ENCODE measurements at regions not wholly inside any gene's neighbourhood (a gene's known extent, or its start where the extent isn't known, plus 50 kb on each side); places are given as distances from the start of the nearest gene placed in this dataset.
"Not testable (repeated sequence)": the region's sequence is repeated elsewhere in the genome, so short reads cannot be mapped to it uniquely, and the experiment has no call there.

DNA sequence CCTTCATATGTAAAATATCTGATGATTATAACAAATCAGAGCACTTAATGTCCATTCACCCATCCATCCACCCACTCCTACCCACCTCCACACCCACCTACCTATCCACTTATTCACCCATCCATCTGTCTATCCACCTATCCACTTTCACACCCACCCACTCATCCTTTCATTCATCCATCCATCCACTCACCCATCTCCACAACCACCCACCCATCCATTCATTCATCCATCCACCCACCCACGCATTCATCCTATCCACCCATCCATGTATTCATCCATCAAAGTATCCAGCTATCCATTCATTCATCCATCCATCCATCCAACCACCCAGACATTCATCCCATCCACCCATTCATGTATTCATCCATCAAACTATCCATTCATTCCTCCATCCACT lies 466.1 kb downstream of the AJAP1 start:
- Mint-ChIP-seq H3K9me3 (no peaks in the 10 kb centered on the region), H3K4me1 (peaks cover 3% of the 10 kb centered on the region), H3K4me3 (no peak overlapping the region), H3K36me3 (no peaks in the 10 kb centered on the region), H3K27me3 (ENCODE audit: insufficient read depth, low read depth) (peaks cover 4% of the 10 kb centered on the region), H3K27ac (no peak overlapping the region)
- H3K27ac ChIP-seq: no peak overlapping the region
- H2AFZ ChIP-seq (replicated peaks): no peak overlapping the region
- H3K27me3 ChIP-seq: no peaks in the 10 kb centered on the region
- no peaks in the 10 kb centered on the region for H3K36me3 ChIP-seq
- H3K9me3 ChIP-seq (ENCODE audit: low read depth): no peaks in the 10 kb centered on the region
- DNase-seq (ENCODE audit: low spot score): no peak
- no peaks in the 10 kb centered on the region for H3K79me2 ChIP-seq (ENCODE audit: low read depth)
- TF ChIP-seq EZH2phosphoT487 (IDR thresholded peaks at IDR 0.05): no peak
- TF ChIP-seq, protein P1, sequence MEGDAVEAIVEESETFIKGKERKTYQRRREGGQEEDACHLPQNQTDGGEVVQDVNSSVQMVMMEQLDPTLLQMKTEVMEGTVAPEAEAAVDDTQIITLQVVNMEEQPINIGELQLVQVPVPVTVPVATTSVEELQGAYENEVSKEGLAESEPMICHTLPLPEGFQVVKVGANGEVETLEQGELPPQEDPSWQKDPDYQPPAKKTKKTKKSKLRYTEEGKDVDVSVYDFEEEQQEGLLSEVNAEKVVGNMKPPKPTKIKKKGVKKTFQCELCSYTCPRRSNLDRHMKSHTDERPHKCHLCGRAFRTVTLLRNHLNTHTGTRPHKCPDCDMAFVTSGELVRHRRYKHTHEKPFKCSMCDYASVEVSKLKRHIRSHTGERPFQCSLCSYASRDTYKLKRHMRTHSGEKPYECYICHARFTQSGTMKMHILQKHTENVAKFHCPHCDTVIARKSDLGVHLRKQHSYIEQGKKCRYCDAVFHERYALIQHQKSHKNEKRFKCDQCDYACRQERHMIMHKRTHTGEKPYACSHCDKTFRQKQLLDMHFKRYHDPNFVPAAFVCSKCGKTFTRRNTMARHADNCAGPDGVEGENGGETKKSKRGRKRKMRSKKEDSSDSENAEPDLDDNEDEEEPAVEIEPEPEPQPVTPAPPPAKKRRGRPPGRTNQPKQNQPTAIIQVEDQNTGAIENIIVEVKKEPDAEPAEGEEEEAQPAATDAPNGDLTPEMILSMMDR (IDR thresholded peaks at IDR 0.05): no peak
- no peak for TF ChIP-seq EZH2 (IDR thresholded peaks at IDR 0.05)
- H3K4me3 ChIP-seq: no peak overlapping the region
- no peaks in the 10 kb centered on the region for H4K20me1 ChIP-seq (ENCODE audit: low read depth)
- H3K9ac ChIP-seq: no peak overlapping the region
- peaks cover 9% of the 10 kb centered on the region for H3F3A ChIP-seq (ENCODE audit: low read depth)
- H3K4me1 ChIP-seq: peaks cover 13% of the 10 kb centered on the region
- no peak overlapping the region for H3K4me2 ChIP-seq

DNA sequence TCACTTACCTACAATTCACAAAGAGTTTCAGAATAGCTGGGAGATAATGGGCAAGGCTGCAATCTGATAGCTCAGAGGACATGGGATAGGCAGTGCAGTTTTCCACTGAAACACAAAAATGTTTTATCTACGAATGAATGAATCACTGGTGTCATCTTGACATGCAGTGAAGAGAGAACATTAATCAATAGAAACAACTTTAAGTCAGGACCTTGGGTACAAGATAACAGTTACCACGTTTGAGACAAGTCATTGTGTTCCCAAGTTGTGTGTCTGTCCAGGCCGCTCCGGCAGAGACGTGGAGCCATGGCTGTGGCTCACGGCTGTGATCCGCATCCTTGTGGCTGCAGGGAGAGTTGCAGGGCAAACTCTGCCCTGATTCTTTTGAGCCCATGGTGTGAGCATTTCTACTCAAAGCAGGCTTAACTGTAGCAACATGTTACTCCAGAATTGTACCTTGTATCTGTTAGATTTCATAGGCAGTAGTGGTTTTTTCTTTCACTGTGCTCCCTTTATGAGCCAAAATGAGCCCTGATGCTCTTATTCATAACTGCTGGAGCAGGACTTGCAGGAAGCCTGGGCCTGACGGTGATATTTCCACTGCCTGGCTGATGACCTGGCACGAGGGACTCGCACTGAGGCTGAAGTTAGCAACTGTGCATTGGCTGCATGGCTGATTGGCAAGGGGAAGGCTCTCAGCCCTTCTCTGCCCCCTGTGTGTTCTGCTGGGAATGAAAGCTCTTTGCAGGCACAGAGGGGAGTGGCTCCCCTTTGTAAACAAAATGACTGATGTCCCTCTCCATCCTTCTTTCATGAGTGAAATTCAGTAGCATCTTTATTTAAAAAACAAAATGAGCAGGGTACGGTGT lies 465.2 kb downstream of the AJAP1 start:
- Histone ChIP-seq H3K4me1 (peaks cover 13% of the 10 kb centered on the region), H3K27ac (no peak overlapping the region), H3K79me2 (ENCODE audit: low read depth) (no peaks in the 10 kb centered on the region), H3K27me3 (no peaks in the 10 kb centered on the region), H3K36me3 (no peaks in the 10 kb centered on the region), H3K9ac (no peak overlapping the region), H3K9me3 (ENCODE audit: low read depth) (no peaks in the 10 kb centered on the region), H3K4me3 (no peak overlapping the region), H4K20me1 (ENCODE audit: low read depth) (no peaks in the 10 kb centered on the region), H3F3A (ENCODE audit: low read depth) (peaks cover 9% of the 10 kb centered on the region), H3K4me2 (no peak overlapping the region), H2AFZ (replicated peaks) (peak overlapping the region; percentile 85)
- TF ChIP-seq, protein P1 (IDR thresholded peaks at IDR 0.05): peak; percentile 54
- TF ChIP-seq EZH2 (IDR thresholded peaks at IDR 0.05) (no peak), EZH2phosphoT487 (IDR thresholded peaks at IDR 0.05) (no peak)
- no peaks in the 10 kb centered on the region for H3K36me3 Mint-ChIP-seq
- peaks cover 3% of the 10 kb centered on the region for H3K4me1 Mint-ChIP-seq
- no peak overlapping the region for H3K4me3 Mint-ChIP-seq
- no peaks in the 10 kb centered on the region for H3K9me3 Mint-ChIP-seq
- peak; percentile 67 for DNase-seq (ENCODE audit: low spot score)
- H3K27ac Mint-ChIP-seq: no peak overlapping the region
- peaks cover 7% of the 10 kb centered on the region for H3K27me3 Mint-ChIP-seq (ENCODE audit: insufficient read depth, low read depth)

DNA sequence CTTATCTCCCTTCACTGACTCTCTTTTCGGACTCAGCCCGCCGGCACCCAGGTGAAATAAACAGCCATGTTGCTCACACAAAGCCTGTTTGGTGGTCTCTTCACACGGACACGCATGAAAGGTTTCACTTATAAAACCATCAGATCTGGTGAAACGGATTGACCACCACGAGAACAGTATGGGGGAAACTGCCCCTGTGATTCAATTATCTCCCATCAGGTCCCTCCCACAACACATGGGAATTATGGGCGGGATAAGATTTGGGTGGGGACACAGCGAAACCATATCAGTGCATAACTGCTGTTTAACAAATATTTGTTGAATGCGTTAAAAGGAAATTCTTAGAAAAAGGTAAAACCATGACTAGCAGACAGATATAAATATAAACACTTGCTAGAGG lies 464.4 kb downstream of the AJAP1 start:
- not testable (repeated sequence) for H4K20me1 ChIP-seq (ENCODE audit: low read depth); H3K27ac ChIP-seq; H3K9ac ChIP-seq; H3K27me3 Mint-ChIP-seq (ENCODE audit: insufficient read depth, low read depth); DNase-seq (ENCODE audit: low spot score); H3K4me1 Mint-ChIP-seq; H3K27me3 ChIP-seq; H3K4me3 ChIP-seq; H3K4me3 Mint-ChIP-seq; H3K27ac Mint-ChIP-seq; H3K36me3 Mint-ChIP-seq; H3K36me3 ChIP-seq; H3F3A ChIP-seq (ENCODE audit: low read depth); H2AFZ ChIP-seq (replicated peaks); H3K9me3 ChIP-seq (ENCODE audit: low read depth); H3K79me2 ChIP-seq (ENCODE audit: low read depth); H3K4me2 ChIP-seq; H3K9me3 Mint-ChIP-seq
- H3K4me1 ChIP-seq: peaks cover 13% of the 10 kb centered on the region

DNA sequence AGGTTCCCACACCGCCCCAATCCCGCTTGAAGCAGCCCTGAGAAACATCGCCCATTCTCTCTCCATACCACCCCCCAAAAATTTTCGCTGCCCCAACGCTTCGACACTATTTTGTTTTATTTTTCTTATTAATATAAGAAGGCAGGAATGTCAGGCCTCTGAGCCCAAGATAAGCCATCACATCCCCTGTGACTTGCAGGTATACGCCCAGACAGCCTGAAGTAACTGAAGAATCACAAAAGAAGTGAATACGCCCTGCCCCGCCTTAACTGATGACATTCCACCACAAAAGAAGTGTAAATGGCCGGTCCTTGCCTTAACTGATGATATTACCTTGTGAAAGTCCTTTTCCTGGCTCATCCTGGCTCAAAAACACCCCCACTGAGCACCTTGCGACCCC lies 463.9 kb downstream of the AJAP1 start:
- H3F3A ChIP-seq (ENCODE audit: low read depth); H3K4me3 ChIP-seq; H3K27me3 Mint-ChIP-seq (ENCODE audit: insufficient read depth, low read depth); H3K36me3 Mint-ChIP-seq; H3K9ac ChIP-seq; DNase-seq (ENCODE audit: low spot score); H3K27ac ChIP-seq; H3K36me3 ChIP-seq; H3K4me3 Mint-ChIP-seq; H3K9me3 ChIP-seq (ENCODE audit: low read depth); H4K20me1 ChIP-seq (ENCODE audit: low read depth); H3K9me3 Mint-ChIP-seq; H3K4me2 ChIP-seq; H3K27ac Mint-ChIP-seq; H2AFZ ChIP-seq (replicated peaks); H3K79me2 ChIP-seq (ENCODE audit: low read depth); H3K27me3 ChIP-seq; H3K4me1 Mint-ChIP-seq: not testable (repeated sequence)
- peaks cover 13% of the 10 kb centered on the region for H3K4me1 ChIP-seq

Data from neural progenitor cell (in vitro differentiated cells).